ENCODE measurements at regions not wholly inside any gene's neighbourhood (a gene's known extent, or its start where the extent isn't known, plus 50 kb on each side); places are given as distances from the start of the nearest gene placed in this dataset.
A peak's percentile ranks its signal among the peaks of the same experiment; 100 is the strongest.

DNA sequence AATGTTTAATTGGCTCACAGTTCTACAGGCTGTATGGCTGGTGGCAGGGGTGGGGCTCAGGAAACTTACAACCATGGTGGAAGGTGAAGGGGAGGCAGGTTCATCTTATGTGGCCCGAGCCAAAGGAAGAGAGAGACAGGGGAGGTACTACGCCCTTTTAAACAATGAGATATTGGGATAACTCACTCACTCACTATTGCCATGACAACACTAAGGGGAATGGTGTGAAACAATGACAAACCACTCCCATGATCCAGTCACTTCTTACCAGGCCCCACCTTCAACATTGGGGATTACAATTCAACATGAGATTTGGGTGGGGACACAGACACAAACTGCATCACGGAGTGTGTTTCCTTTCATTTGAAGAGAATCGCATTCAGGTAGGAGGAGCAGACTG lies 220.9 kb downstream of the GADD45G start:
- DNase-seq (ENCODE audit: low read depth in 1 of 2, low spot score in 1 of 2), result no peak
- TF ChIP-seq JUND (IDR thresholded peaks at IDR 0.05; ENCODE audit: low read depth), result no peak
- in situ Hi-C loops (cut with HindIII; ENCODE audit: low pct_unique_long_range_greater_than_20kb, low sequenced_read_pairs), result no loop called here

DNA sequence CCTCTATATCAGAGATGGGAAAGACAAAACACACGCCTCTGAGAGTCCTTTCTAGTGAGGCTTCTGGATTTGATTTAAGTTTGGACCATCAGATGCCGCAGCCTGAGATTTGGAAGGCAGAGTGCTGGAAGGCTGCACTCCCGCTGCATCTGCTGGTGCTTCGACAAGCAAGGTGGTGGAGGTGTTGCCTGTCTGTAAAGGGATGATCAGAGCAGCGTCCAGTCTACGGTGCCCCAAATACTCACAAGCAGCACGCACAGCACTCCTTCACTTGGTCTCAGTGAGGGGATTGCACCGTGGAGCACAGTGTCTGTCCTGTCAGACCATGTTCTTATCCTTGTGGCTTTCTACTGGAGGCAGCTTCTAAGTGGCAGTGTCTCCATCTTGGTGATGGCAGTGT lies 221.4 kb downstream of the GADD45G start:
- no peak for TF ChIP-seq JUND (IDR thresholded peaks at IDR 0.05; ENCODE audit: low read depth)
- in situ Hi-C loops (cut with HindIII; ENCODE audit: low pct_unique_long_range_greater_than_20kb, low sequenced_read_pairs), result no loop called here
- DNase-seq (ENCODE audit: low read depth in 1 of 2, low spot score in 1 of 2), result no peak

DNA sequence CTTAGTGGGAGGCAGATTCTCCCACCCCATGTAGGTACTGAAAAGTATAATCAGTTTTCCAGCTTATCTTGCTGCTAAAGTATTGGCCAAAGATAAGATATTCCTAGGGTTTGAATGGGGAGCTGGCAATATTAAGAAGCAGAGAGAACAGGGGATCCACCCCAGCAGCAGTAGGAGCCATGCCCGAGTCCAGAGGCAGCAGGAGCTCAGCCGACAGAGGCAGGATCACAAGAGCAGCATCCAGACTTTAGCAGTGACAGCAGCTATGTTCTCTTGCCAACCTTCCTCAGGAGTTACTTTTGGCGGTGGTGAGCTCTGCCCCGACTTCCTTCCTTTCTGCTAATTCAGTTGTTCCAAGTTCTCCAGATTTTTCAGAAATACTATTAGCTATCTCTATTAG lies 224.5 kb downstream of the GADD45G start:
- in situ Hi-C loops (cut with HindIII; ENCODE audit: low pct_unique_long_range_greater_than_20kb, low sequenced_read_pairs), result no loop called here
- TF ChIP-seq JUND (IDR thresholded peaks at IDR 0.05; ENCODE audit: low read depth), result no peak
- DNase-seq (ENCODE audit: low read depth in 1 of 2, low spot score in 1 of 2), result no peak

DNA sequence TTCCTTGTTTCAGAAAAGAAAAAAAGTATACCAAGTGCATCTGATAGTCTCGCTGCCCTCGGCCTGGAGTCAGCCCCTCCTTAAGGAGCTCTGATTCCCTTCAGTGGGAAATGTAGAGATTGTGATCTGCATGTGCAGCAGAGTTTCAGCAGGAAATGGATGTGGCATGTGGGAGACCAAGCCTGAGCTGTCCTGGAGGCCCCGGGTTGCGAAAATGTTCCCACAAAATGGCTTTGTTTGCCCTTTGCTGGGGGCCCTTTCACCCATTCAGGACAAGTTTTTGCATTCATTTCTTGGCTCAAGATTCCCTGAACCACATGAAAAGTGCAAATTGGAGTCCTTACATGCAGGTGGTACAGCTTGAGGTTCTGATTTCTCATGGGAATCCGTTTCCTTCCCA lies 230.9 kb downstream of the GADD45G start:
- peak in 1 of 2 experiments; percentile 13 for DNase-seq (ENCODE audit: low read depth in 1 of 2, low spot score in 1 of 2)
- in situ Hi-C loops (cut with HindIII; ENCODE audit: low pct_unique_long_range_greater_than_20kb, low sequenced_read_pairs), result no loop called here
- TF ChIP-seq JUND (IDR thresholded peaks at IDR 0.05; ENCODE audit: low read depth), result no peak

DNA sequence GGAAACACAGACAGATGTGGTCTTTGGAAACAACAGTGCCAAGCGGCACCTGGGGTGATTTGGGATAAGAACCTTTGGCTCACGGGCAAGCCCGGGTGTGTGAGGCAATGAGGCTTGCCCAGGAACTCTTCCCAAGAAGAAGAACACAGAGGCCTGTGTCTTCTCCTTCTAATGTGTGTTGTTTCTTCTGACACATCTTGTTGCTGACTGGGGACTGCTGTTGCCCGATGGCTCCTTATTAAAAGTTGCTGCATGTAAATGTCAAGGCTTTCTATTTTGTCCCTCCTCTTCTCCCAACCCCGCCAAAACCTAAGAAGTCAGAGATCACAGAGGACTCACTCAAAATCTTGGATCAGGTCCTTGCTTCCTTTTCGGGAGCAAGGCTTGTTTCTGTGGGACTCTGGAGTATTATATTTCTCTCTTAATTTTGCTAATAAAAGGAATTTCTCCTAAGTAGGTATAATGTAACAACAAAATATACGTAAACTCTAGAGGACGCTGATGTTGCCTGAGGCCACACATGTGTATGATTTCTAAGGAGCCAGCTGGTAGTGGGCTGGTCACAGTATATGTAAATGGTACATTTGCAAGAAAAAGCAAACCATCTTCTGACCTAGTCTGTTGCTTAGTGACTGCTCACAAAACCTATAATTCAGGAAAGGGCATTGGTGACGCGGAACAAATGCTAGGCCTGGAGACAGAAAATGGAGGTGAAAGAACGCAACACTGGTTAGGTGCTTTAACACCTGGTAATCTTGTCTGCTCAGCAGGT lies 232.5 kb downstream of the GADD45G start:
- TF ChIP-seq JUND (IDR thresholded peaks at IDR 0.05; ENCODE audit: low read depth), result no peak
- in situ Hi-C loops (cut with HindIII; ENCODE audit: low pct_unique_long_range_greater_than_20kb, low sequenced_read_pairs), result no loop called here
- no peak for DNase-seq (ENCODE audit: low read depth in 1 of 2, low spot score in 1 of 2)

DNA sequence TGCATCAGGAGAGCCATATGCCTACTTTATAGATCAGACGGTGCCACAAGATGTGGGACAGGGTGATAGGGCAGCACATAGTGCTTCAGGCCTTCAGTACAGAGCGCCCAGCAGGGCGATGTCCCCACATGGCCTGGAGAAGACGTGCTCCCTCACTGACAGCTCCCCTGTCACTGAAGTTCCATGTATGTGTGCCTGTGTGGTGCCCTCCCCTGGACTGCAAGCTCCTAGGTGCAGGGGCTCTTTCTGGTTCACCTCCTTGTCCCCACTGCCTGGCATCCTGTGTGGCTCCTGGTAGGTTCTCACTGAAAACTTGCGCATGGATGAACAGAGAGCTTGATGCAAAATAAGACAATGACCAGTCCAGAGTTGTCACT lies 233.1 kb downstream of the GADD45G start:
- TF ChIP-seq JUND (IDR thresholded peaks at IDR 0.05; ENCODE audit: low read depth), result no peak
- DNase-seq (ENCODE audit: low read depth in 1 of 2, low spot score in 1 of 2), result no peak
- in situ Hi-C loops (cut with HindIII; ENCODE audit: low pct_unique_long_range_greater_than_20kb, low sequenced_read_pairs), result no loop called here

DNA sequence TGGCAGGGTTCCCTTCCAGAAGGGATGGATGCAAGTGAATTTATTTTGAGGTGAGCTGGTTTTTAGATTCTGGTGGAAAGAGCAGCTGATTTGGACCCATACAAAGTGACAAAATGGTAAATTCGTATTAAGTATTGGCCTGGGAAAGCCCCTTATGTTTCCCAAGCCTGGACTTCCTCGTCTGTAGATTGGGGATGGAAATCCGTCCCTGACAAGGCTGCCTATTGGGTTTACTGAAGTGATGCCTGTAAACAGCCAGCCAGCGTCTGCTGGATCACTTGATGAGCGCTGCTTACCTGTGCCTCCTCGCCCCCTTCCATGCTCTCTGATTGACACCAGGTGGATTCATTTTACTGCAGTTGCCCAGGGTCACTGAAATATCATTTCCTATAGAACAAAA lies 233.8 kb downstream of the GADD45G start:
- no peak for TF ChIP-seq JUND (IDR thresholded peaks at IDR 0.05; ENCODE audit: low read depth)
- in situ Hi-C loops (cut with HindIII; ENCODE audit: low pct_unique_long_range_greater_than_20kb, low sequenced_read_pairs), result no loop called here
- no peak for DNase-seq (ENCODE audit: low read depth in 1 of 2, low spot score in 1 of 2)

DNA sequence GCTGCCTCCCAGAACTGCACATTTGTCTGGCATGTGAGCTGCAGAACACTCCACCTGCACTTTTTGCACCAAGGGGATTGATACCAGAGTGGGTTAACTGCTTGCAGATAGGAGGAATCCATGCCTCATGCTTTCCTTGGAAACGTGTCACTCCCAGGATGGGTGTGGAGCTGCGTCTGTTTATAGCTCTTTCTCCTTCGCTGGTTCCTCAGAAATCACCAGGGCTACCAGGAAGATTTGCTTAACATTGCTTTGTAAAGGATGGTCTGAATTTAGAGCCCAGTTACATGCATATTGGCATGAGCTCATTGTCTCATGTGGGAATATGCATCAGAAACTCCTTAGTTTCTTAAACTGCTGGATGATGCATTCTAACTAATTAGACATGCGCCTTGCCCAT lies 234.6 kb downstream of the GADD45G start:
- DNase-seq (ENCODE audit: low read depth in 1 of 2, low spot score in 1 of 2), result no peak
- no peak for TF ChIP-seq JUND (IDR thresholded peaks at IDR 0.05; ENCODE audit: low read depth)
- in situ Hi-C loops (cut with HindIII; ENCODE audit: low pct_unique_long_range_greater_than_20kb, low sequenced_read_pairs), result no loop called here

DNA sequence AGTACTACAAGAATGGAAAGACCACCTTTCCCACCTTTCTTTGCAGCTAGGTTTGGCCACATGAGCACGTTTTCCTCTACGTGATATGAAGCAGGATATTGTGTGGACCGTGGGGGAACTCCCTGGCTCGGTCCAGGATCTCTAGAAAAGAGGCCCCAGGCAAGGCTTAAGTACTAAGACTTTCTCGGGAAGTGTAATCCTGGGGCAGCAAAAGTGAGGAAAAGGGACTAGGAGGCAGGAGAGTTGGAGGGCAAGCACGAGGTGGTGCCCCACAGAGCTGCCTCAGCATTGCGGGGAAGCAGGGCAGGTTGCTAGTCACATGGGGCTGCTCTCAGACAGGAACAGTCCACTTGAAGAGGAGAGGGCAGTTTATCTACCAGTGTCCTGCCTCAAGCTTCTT lies 235.1 kb downstream of the GADD45G start:
- in situ Hi-C loops (cut with HindIII; ENCODE audit: low pct_unique_long_range_greater_than_20kb, low sequenced_read_pairs), result no loop called here
- DNase-seq (ENCODE audit: low read depth in 1 of 2, low spot score in 1 of 2), result no peak
- no peak for TF ChIP-seq JUND (IDR thresholded peaks at IDR 0.05; ENCODE audit: low read depth)

DNA sequence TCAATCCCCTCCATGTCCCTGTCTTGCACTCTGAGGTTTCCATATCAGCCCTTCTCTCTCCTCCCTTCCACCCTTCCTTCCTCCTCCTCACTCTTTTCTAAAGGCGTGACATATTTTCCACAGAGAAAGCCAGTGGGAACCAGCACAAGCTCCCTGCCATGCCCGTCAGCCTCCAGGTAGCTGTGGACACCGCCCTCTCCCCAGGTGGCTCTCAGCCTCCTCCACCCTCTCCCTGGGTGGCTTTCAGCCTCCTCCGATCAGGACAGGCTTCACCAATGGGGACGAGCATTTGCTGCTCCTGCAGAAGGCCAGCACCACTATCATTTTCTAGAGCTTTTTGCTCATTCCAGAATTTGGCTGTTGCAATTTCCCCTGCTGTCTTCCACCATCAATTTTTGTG lies 236.6 kb downstream of the GADD45G start:
- TF ChIP-seq JUND (IDR thresholded peaks at IDR 0.05; ENCODE audit: low read depth), result no peak
- no peak for DNase-seq (ENCODE audit: low read depth in 1 of 2, low spot score in 1 of 2)
- in situ Hi-C loops (cut with HindIII; ENCODE audit: low pct_unique_long_range_greater_than_20kb, low sequenced_read_pairs), result no loop called here

DNA sequence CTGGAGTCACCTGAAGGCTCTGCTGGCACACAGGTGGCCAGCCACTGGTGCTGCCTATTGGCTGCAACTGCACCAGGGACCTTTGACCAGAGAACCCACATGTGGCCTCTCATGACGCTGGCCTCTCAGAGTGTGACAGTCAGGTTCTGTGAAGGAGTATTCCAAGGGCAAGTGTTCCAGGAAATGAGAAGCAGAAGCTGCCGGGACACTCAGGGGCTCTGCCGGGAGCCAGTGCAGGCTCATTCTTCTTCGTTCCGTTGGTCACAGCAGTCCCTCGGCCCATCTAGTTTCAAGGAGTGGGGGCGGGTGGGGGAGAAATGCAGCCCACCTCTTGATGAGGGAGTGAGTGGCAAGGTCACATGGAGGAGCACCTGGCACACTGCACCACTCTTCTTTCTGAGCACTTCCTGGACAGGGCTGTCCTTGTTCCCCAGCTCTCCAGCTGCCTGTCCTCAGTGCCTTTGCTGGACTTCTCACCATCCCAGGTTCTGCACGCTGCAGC lies 237.5 kb downstream of the GADD45G start:
- no peak for TF ChIP-seq JUND (IDR thresholded peaks at IDR 0.05; ENCODE audit: low read depth)
- in situ Hi-C loops (cut with HindIII; ENCODE audit: low pct_unique_long_range_greater_than_20kb, low sequenced_read_pairs), result no loop called here
- no peak for DNase-seq (ENCODE audit: low read depth in 1 of 2, low spot score in 1 of 2)

DNA sequence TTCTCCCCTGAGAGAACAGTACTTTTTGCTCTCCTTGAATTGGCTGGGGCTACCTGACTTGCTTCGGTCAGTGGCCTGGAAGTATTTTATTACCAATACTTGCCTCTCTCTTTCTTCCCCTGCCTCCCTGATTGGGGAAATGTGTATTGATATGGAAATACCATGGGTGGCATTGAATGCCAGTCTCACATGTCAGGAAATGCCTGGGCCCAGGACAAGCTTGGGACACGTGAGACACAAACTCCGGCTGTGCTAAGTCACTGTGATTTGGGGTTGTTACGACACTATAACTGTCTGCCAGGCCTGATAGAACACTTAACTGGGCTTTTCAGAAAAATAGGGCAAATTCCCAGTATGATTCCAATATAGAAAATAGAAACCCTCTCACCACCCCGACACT lies 238.3 kb downstream of the GADD45G start:
- no peak for DNase-seq (ENCODE audit: low read depth in 1 of 2, low spot score in 1 of 2)
- in situ Hi-C loops (cut with HindIII; ENCODE audit: low pct_unique_long_range_greater_than_20kb, low sequenced_read_pairs), result no loop called here
- no peak for TF ChIP-seq JUND (IDR thresholded peaks at IDR 0.05; ENCODE audit: low read depth)

DNA sequence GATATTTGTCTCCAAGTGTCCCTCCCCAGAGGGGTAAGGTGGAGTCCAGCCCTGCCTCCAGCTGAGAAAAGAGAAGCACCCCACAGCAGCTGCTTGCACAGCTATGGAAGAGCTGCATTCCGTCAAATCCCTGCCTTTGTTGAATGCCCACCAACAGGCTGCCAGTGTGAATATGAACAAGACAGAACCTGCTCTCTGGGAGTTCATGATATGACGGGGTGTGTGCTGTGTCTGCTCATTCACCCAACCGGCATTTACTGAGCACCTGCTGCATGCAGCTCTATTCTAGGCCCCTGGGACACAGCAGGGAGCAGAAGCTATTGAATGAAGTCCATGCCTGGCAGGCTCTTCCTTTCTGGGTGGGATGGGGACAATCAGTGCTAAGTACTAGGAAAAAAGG lies 238.8 kb downstream of the GADD45G start:
- in situ Hi-C loops (cut with HindIII; ENCODE audit: low pct_unique_long_range_greater_than_20kb, low sequenced_read_pairs), result no loop called here
- TF ChIP-seq JUND (IDR thresholded peaks at IDR 0.05; ENCODE audit: low read depth), result no peak
- DNase-seq (ENCODE audit: low read depth in 1 of 2, low spot score in 1 of 2), result no peak

DNA sequence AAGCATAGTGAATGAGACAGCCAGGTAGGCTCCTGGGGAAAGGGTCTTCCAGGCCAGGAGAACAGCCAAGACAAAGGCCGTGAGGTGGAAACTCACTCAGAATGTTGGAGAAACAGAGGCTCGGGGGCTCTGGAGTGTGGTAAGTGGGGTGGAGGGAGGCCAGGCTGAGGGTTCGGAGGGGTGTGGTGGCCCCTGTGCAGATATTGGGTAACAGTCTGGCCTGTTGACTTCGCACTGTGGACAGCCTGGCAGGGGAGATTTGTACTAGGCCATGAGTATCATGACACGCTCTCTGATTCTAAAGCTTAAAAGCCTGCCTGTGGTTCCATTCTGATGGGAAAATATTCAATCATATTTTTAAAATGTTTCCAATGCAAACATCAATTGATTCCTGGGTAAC lies 239.3 kb downstream of the GADD45G start:
- DNase-seq (ENCODE audit: low read depth in 1 of 2, low spot score in 1 of 2), result no peak
- TF ChIP-seq JUND (IDR thresholded peaks at IDR 0.05; ENCODE audit: low read depth), result no peak
- in situ Hi-C loops (cut with HindIII; ENCODE audit: low pct_unique_long_range_greater_than_20kb, low sequenced_read_pairs), result no loop called here
